HG03139 (cell line): ENCODE measurements at regions not wholly inside any gene's neighbourhood (a gene's known extent, or its start where the extent isn't known, plus 50 kb on each side); places are given as distances from the start of the nearest gene placed in this dataset.
A peak's percentile ranks its signal among the peaks of the same experiment; 100 is the strongest.

Source experiments
- ATAC-seq: cut with Tn5 transposase; IDR thresholded peaks from one replicate; pipeline ENCODE4 v1.9.1; 2021; ENCODE audit not compliant: unreplicated experiment

GRCh38 chr4:121277194-121278105 lies 103.4 kb downstream of the QRFPR start:
- peak; percentile 49 for ATAC-seq

- ATAC-seq, result no peak
Observed at GRCh38 chr4:121273191-121273590, 107.6 kb downstream of the QRFPR start.

- ATAC-seq, result peak; percentile 71
Observed at GRCh38 chr4:121272526-121272925, 108.3 kb downstream of the QRFPR start.

DNA sequence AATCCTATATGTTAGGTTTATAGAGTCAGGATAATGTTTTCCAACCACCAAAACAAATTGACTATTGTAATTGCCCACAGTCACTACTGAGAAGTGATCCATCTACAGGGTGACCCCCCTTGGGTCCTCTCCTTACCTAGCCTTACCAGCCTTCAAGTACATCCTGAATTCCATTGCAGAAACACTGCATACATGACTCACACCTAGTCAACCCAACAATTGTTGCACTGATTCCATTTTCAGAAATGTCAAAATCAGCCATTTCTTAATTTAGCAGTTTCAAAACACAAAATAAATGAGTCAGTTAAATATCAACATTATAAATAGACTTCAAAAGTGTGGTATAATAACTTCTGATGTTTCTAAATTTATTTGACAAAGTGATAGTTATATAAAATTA lies 106.3 kb upstream of the TNIP3 start:
- ATAC-seq, result no peak

GRCh38 chr4:121269001-121269400 lies 104.9 kb upstream of the TNIP3 start:
- ATAC-seq, result no peak

DNA sequence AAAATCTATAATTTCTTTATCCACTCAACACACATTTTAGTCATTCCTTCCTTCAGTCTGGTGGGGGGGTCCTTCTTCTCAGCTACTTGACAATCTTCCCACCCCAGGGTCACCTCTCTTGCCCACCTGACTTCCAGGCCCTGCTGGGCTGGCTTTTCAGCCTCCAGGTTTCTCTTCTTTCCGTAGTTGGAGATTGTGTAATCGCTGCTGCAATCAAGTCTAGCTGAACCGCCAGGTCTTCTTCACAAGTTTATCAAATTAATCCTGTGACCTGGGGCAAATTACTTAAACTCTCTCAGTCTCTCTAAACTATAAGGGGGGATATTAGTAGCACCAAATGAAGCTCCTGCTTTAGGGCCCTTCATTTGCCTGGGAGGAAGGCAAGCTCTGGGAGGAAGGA lies 102.9 kb upstream of the TNIP3 start:
- no peak for ATAC-seq

- ATAC-seq, result no peak
Observed at GRCh38 chr4:121256887-121257466, 92.9 kb upstream of the TNIP3 start.

GRCh38 chr4:121255986-121256750 lies 92.0 kb upstream of the TNIP3 start:
- ATAC-seq, result peak; percentile 97

- no peak for ATAC-seq
Observed at GRCh38 chr4:121253961-121254360, 89.8 kb upstream of the TNIP3 start.

- ATAC-seq, result peak; percentile 42
Observed at GRCh38 chr4:121252224-121252806, 88.2 kb upstream of the TNIP3 start.

DNA sequence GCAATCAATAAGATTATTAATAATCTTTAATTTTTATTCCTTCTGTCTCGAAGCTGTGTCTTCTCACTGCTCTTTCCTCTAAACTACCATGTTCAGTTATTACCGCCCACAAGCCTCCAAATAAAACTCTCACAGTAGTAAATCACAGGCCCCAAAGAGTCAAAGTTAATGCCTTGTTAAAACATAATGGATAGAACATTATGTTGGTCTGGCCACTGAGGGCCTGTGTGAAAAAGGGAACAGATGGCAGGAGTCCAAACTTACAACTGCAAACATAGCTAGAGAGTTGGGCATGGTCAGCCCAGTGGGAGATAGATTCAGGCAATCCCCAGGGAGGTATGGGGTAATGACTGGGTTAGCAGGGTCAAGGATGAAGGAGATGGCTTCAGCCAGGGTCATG lies 84.6 kb upstream of the TNIP3 start:
- ATAC-seq, result no peak

DNA sequence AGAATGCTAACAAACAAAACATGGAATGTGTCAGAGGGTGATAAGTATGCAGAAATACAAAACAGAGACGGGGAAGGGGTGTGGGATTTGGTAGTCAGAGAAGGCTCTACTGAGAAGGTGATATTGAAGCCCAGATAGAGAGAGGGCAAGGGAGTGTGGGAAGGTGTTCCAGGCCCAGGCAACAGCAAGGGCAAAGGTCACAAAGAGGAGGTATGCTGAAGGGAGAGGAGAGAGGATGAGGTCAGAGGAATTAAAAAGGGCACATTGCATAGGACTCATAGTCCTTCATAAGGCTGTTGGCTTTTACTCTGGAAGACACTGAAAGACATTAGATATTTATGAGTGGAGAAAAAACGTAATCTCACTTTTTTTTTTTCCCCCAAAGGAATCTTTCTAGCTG lies 82.6 kb upstream of the TNIP3 start:
- ATAC-seq, result no peak

GRCh38 chr4:121243485-121243884 lies 79.4 kb upstream of the TNIP3 start:
- ATAC-seq, result no peak

DNA sequence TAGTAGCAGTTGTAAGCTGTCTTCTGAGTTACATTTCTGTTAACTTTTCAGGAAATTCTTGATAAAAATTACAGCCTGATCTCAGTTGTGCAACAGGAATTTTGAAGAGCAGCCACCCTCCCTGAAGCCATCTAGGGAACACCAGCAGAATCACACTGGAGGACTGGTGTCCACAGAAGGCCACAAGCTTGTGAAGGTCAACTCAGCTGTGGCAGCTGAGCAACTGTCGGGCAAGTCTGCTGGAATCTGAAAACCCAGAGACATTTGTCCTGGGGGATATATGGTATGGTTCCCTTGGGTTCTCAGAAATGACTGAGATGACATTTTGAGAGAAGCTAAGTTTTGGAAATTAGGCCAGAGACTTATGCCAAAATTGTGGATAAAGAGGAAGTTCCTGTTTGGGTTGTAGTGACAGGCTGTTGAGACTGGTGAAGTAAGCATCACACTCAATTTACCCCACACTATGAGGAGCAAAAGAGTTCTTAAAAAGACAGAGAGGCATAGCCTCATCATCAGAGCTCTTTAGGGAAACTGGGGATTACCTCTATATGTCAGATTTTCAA lies 78.1 kb upstream of the TNIP3 start:
- ATAC-seq, result no peak

GRCh38 chr4:121239951-121240350 lies 75.8 kb upstream of the TNIP3 start:
- ATAC-seq, result no peak

GRCh38 chr4:121238461-121238860 lies 74.3 kb upstream of the TNIP3 start:
- no peak for ATAC-seq

- no peak for ATAC-seq
Observed at GRCh38 chr4:121237069-121237399, 72.9 kb upstream of the TNIP3 start.

- ATAC-seq, result no peak
Observed at GRCh38 chr4:121236353-121237068, 72.4 kb upstream of the TNIP3 start.

DNA sequence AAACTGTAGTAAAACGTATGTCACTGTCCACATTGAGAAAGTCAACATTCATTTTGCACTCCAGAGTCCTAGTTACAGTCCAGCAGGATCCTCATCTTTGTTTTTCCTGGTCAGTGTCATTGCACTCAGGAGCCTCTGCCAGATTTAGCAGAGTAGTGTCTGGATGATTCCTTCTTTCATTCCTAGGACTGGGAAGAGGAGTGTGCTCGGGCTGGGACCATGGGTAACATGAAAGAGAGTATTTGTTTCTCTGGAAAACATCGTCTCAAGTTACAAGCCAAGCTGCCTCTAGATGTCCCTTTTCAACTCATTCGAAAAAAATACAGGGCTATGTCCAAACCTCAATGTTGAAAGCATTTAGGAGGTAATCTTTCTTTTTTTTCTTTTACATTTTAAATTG lies 69.9 kb upstream of the TNIP3 start:
- no peak for ATAC-seq

DNA sequence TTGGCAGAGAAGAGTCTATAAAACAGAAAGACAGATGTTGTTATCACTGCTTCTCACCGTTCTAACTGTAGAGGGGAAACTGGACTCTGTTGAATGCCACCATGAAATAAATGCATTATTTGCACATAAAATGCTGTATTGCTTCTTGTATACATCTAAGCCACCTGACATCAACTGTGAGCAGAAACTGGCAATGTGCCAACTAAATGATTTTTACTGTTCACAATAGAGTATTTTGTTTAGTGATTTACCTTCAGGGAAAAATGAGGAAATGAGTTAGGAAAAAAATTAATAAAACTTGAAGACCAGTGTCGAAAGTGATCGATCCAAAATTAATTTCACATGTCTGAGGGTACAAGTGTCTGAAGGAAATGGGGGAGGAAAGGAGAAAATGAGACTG lies 65.9 kb upstream of the TNIP3 start:
- no peak for ATAC-seq

DNA sequence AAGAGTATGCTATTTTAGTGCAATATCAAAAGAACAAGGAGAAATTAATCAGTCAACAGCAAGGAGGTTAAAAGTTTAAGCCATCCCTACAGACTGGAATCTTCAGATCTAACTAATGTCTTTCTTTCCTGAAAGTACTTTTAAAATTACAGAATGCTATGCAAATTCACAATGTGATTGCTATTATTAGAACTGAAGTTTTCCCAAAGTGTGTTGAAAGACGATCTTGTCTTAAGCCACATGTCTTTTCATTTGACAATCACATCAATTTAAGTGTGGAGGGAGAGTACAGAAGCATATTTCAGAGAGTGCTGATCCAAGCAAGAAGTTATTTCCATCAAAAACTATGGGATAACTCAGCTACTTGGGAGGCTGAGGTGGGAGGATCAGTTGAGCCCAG lies 64.7 kb upstream of the TNIP3 start:
- no peak for ATAC-seq
